NCI-H524 treated with DMSO at 0.1 percent for 48 hours (cell line): ENCODE measurements at regions not wholly inside any gene's neighbourhood (a gene's known extent, or its start where the extent isn't known, plus 50 kb on each side); places are given as distances from the start of the nearest gene placed in this dataset.

ENCODE experiments used
- DNase-seq: peaks from one replicate; lab custom pipeline; 2025; lab: John Stamatoyannopoulos, UW

DNA sequence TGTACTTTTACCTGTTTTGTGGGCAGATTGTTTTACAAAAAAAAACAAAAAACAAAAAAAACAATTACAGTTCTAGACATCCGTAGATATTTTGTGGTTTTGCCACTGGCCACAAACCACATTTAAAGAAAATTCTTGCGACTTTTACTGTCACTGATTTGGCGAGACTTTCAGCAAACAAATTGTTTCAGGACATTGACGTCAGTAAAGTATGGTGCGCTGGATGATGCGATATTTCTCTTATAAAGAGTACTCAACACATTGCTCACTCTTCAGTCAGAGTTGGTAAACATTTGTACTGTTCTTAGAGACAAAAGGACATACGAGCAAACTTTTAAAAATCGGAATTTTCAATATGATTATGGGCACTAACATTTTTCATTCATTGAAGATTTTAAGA lies 229.8 kb downstream of the HAO1 start:
- no peak for DNase-seq

DNA sequence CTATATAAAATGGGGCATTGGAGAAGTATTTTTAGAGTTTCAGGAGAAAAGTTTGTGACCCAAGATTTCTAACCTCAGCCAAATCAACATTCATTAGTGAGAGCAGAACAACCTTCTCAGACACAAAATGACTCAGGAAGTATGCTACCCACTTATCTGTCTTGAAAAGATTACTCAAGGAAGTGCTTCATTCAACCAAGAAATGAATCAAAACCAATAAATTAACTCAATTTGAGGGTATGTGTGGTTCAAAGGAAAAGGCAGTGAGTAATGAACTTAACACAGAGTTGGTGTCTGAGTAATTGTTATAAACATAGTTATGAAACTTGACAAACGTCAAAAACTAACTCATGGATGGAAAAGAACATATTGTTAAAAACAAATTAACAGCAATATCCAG lies 227.6 kb downstream of the HAO1 start:
- no peak for DNase-seq

- no peak for DNase-seq
Measured at GRCh38 chr20:7714549-7714948, 225.7 kb downstream of the HAO1 start.

DNA sequence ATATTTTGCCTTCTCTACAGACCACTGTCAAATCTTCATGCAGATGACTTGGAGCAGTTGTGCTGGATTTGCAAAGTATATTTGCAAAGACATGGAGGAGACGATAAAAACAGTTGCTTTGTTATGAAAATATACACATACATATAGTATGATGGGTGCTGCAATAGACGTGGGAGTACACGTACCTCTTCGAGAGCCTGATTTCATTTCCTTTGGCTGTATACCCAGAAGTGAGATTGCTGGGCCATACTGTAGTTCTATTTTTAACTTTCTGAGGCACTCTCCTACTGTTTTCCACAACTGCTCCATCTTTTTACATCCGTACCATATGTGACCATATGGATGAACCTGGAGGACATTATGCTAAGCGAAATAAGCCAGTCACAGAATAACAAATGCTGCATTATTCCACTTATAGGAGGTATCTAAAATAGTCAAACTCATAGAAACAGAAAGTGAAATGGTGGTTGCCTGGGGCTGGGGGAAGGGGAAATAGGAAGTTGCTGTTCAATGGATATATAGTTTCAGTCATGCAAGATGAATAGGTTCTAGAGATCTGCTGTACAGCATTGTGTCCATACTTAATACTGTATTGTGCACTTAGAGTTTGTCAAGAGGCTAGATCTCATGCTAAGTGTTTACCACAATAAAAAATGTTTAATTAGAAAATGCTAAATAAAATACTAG lies 223.8 kb downstream of the HAO1 start:
- peak; percentile 49 for DNase-seq

DNA sequence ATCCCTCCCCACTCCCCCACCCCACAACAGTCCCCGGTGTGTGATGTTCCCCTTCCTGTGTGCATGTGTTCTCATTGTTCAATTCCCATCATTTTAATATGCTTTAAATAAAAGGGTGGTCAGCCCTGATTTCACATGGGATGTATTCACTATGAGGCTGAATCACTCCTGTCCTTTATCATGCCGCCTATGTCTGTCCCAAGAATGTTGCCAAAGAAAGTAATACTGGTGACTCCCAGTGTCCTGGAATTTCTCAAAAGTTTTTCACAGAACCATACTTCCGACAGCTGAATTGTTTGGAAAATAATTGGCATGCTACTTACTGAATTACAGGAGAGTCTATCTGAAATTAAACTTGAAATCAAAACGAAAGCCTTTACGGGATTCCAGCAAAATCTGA lies 217.7 kb downstream of the HAO1 start:
- DNase-seq: no peak

DNA sequence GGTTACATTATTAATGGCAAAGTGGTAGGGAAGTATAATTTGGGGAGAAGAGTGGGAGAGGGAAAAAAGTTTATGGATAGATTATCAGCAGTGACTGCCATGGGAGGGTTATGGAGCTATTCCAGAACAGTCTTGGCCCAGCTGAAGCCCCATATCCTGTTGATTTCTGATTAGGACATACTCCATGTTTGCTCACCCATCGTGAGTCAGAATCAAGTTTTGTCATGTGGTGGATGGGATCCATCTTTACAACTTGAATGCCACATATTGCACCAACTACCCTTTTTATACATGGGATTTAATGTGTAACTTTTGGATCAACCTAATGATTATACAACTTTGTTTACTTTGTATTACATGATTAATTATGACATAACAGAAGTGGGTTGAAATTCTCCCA lies 217.0 kb downstream of the HAO1 start:
- DNase-seq: no peak

- no peak for DNase-seq
Measured at GRCh38 chr20:7728338-7728737, 211.9 kb downstream of the HAO1 start.

GRCh38 chr20:7734216-7734615 lies 206.0 kb downstream of the HAO1 start:
- DNase-seq: no peak

DNA sequence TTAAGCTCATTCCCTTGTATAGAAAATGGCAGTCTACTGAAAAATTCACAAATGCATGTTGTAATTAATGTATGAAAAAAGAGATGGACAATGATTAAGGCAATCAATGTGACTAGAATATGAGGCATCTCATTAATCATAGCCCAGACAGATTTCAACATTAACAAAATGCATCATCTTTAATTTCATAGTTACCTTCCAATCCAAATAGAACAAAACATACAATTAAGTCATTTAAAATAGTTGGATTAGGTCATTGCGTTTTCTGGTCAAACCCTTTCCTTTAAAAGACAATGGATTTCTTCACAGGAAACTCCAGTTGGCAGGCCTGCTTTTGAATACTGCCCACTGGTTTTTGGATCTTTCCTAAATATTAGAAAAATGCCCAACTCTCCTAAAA lies 203.9 kb downstream of the HAO1 start:
- DNase-seq: no peak

DNA sequence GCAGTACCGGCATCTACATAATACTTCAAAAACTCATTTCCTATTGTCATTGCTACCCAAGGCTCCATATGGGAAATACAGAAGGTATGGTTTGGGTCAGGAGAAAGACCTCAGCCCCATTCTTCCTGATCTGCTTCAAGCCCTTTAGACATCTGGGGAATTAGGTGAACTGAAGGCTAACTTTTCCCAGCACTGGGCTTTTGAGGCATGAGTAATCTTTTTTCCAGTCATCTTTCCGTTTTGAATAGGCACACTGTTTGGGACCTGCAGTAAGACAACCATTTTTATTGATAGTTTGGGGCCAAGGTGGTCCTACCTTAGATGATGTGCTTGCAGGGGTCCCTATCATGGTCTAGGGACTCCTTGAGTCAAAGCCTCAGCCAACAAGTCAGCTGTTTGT lies 198.4 kb downstream of the HAO1 start:
- DNase-seq: no peak

GRCh38 chr20:7742479-7742878 lies 197.8 kb downstream of the HAO1 start:
- DNase-seq: no peak

GRCh38 chr20:7744411-7744810 lies 195.8 kb downstream of the HAO1 start:
- DNase-seq: no peak

DNA sequence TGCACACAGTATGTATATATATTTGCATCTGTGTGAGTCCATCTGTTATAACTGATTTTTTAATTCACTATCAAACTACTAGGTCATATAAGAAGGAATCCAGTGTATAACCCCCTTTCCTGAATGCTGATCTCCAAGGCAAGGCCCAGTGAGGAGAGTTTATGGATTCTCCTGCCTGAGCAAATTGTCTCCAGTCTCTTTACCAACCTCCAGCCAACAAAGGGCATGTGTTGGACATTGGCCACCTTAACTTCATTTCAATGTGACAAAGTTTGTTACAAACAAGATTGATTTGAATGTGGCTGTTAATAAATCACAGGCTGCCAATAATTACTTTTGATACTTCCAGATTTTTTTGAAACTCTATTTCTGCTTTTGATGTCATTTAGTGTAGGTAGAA lies 191.6 kb downstream of the HAO1 start:
- DNase-seq: no peak

DNA sequence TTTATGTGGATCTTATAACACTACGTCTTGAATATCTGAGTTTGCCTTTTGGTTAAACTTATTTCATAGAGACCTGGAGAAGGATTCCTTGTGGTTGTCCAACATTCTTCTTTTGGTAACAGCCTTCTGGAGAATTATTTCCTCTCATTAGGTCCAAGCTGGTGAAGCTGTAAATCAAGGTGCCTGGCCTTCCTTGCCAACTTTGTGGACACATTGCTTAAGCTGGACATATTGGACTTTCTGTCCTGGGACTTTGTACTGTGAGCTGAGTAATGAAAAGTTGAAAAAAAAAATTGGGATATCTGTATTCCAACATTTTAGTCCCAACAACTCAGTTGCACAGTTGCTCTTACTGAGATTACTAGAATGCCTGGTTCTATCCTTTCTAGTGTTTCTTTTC lies 186.2 kb downstream of the HAO1 start:
- no peak for DNase-seq

- no peak for DNase-seq
Measured at GRCh38 chr20:7758406-7758805, 181.9 kb downstream of the HAO1 start.

DNA sequence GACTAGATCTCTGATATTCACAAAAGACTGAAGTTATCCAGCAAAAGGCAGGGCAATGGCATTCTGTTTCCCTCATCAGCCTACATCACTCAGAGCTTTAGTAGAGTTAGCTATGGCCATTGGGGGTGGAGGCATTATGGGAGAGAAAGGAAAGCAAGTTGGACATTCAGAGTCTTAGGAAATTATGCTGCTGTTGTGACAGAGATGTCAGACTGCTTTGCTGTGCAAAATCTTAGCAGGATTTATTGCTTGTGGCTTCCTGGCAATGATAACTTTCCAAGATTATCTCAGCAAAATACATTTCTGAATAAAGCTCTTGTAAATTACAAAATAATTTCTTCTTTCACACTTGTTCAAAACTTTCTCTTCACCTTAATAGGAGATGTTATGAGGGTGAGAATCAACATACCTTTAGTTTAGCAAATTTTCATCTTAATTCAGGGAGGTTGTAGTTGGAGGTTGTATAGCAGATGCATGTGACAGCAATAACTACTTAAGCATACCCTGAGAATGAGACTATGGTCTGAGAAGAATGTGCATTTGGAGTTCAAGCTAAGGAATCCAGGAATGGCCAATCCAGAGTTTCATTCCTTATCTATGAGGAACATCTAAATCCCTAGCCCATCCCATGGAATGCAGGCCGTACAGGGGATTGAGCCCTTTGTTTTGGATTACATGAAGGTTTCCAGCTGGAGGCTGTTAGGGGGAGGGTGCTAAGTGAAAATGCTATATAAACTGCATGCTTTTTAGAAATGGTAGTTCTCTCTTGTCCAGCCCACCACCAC lies 179.8 kb downstream of the HAO1 start:
- DNase-seq: no peak

- no peak for DNase-seq
Measured at GRCh38 chr20:7765221-7765620, 175.0 kb downstream of the HAO1 start.

GRCh38 chr20:7770046-7770445 lies 170.2 kb downstream of the HAO1 start:
- no peak for DNase-seq

DNA sequence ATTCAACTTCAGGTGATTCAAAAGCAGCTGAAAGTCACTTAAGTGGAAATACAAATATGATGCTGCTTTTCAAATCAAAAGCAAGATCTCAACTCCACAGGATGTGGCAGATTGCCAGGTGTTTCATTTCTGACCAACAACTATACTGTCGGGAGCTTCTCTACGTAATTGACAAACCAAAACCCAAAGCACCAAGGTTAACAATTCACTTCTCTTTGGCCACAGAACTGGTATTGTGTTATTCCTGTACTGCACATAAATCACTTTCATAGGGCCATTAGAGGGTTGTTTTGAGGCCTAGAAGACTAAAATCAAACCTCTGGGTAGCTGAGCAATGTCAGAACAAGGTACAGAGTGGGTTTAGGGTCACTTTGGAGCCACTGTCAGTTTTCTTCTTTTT lies 169.7 kb downstream of the HAO1 start:
- no peak for DNase-seq

DNA sequence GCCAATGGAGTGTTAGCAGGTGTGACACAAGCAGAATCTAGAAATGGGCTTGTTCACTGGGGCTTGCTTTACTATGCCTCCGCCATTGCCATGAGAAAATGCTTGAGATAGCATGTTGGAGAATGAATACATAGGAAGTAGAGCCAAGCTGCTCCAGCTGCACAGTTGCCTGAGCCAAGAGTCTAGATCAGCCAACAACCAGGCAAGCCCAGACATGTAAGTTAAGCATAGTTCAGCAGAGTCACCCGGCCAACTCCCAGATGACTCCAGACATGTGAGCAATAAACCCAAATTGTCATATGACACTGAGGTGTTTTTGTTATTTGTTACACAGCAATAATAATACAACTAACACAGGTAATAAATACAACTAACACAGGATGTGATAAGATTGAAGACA lies 167.9 kb downstream of the HAO1 start:
- DNase-seq: no peak

- no peak for DNase-seq
Measured at GRCh38 chr20:7773511-7773910, 166.7 kb downstream of the HAO1 start.

- DNase-seq: no peak
Measured at GRCh38 chr20:7775072-7775471, 165.2 kb downstream of the HAO1 start.

DNA sequence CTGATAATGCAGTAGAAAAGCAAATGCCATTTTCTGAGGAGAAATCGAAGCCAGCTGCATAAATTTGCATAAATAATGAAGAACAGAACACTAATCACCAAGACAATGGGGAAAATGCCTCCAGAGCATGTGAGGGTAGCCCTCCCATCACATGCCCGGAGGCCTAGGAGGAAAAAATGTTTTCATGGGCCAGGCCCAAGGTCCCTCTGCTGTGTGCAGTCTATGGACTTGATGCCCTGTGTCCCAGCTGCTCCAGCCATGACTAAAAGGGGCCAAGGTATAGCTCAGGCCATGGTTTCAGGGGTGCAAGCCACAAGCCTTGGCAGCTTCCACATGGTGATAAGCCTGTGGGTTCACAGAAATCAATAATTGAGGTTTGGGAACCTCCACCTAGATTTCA lies 164.1 kb downstream of the HAO1 start:
- no peak for DNase-seq

DNA sequence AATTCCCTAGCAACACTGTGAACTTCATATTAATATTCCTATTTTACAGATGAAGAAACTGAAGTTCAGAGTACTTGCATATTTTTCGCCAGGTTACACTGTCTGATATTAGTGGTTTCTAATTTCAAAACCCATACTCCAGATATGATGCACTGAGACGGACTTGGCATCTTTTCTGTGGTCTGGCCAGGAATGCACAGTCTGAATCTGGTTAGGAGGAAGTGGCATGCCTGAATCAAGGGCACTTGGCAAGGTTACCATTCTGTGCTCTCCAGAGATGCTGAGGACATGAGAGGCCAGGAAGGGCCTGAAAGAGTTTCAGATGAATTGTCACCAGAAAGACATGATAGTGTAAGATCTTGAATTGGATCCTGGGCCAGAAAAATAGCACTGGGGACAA lies 150.1 kb downstream of the HAO1 start:
- DNase-seq: no peak
